PFSK-1 (cell line): ENCODE measurements at regions not wholly inside any gene's neighbourhood (a gene's known extent, or its start where the extent isn't known, plus 50 kb on each side); places are given as distances from the start of the nearest gene placed in this dataset.

Experiments
- POLR2AphosphoS5 ChIP-seq: IDR thresholded peaks from 2 replicates; pipeline ENCODE4 v1.6.1; 2012; ENCODE audit warnings: low read depth, mild to moderate bottlenecking, control low read depth, low read length, moderate library complexity
- REST ChIP-seq, 2 experiments: IDR thresholded peaks; 2 replicates each; pipeline versions ENCODE4 v1.6.1 to v1.8.0; 2011 to 2012; ENCODE audit warnings: low read depth in 2 of 2, low read length in 2 of 2, control low read depth in 1 of 2, inconsistent platforms in 1 of 2, mild to moderate bottlenecking in 1 of 2, moderate library complexity in 1 of 2; ENCODE audit not compliant: insufficient read depth in 1 of 2

- TF ChIP-seq REST (IDR thresholded peaks at IDR 0.05; ENCODE audit: insufficient read depth in 1 of 2, low read depth in 2 of 2, low read length in 2 of 2) (no peak), POLR2AphosphoS5 (no peak)
These were observed 222.0 kb upstream of the STK26 start for GRCh38 chrX:131801066-131801465.
